ENCODE measurements at regions not wholly inside any gene's neighbourhood (a gene's known extent, or its start where the extent isn't known, plus 50 kb on each side); places are given as distances from the start of the nearest gene placed in this dataset.
"Not testable (repeated sequence)": the region's sequence is repeated elsewhere in the genome, so short reads cannot be mapped to it uniquely, and the experiment has no call there.

DNA sequence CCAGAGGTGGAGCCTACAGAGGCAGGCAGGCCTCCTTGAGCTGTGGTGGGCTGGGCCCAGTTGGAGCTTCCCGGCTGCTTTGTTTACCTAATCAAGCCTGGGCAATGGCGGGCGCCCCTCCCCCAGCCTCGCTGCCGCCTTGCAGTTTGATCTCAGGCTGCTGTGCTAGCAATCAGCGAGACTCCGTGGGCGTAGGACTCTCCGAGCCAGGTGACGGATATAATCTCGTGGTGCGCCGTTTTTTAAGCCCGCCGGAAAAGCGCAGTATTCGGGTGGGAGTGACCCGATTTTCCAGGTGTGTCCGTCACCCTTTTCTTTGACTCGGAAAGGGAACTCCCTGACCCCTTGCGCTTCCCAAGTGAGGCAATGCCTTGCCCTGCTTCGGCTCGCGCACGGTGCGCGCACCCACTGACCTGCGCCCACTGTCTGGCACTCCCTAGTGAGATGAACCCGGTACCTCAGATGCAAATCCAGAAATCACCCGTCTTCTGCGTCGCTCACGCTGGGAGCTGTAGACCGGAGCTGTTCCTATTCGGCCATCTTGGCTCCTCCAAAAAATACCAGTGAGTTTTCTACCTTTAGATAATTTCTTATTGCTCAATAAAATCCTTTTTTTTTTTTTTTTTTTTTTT is 118.5 kb upstream of the TBC1D5 start:
- H3K4me1 Mint-ChIP-seq (ENCODE audit: low read depth); H3K4me3 Mint-ChIP-seq; H3K27ac Mint-ChIP-seq; intact Hi-C loops (cut with micrococcal nuclease); H3K27me3 Mint-ChIP-seq; H3K36me3 Mint-ChIP-seq (ENCODE audit: low read depth): not testable (repeated sequence)
- peaks cover 28% of the 10 kb centered on the region for H3K9me3 Mint-ChIP-seq

DNA sequence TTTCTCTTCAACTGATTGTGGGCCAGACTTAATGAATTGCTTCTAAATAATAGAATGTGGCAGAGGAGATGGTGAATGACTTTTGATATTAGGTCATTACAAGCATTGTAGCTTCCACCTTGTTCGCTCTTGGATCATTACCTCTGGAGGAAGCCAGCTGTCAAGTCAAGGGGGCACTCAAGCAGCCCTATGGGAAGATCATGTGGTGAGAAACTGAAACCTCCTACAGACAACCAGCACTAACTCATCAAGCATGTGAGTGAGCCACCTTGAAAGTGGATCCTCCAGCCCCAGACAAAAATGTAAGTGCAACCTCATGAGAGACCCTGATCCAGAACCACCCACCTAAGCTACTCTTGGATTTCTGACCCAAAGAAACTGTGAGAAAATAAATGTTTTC is 109.8 kb upstream of the TBC1D5 start:
- Mint-ChIP-seq H3K27ac (no peak overlapping the region), H3K9me3 (peaks cover 9% of the 10 kb centered on the region), H3K4me3 (no peak overlapping the region), H3K36me3 (ENCODE audit: low read depth) (no peaks in the 10 kb centered on the region), H3K27me3 (no peaks in the 10 kb centered on the region), H3K4me1 (ENCODE audit: low read depth) (peaks cover 3% of the 10 kb centered on the region)
- intact Hi-C loops (cut with micrococcal nuclease) = no loop called here

DNA sequence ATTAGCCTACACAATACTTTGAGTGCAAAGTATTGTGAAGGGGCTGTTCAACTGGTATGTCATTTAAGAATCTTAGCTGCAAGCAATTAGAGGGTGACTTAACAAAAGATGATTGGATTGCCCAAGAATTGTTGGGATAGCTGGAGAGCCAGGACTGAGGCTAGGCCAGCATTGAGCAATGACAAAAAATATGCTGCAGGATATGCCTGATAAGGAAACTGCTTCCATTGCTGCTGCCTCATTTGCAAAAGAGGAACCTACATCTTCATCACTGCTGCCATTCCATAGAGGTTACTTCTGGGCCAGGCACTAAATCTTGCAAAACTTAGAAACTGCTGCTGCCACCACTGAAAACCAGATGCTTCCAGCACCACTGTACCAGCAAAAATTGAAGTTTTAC is 108.0 kb upstream of the TBC1D5 start:
- Mint-ChIP-seq H3K9me3 (no peaks in the 10 kb centered on the region), H3K4me1 (ENCODE audit: low read depth) (peaks cover 3% of the 10 kb centered on the region), H3K36me3 (ENCODE audit: low read depth) (no peaks in the 10 kb centered on the region), H3K27ac (no peak overlapping the region), H3K27me3 (no peaks in the 10 kb centered on the region), H3K4me3 (no peak overlapping the region)
- intact Hi-C loops (cut with micrococcal nuclease) = no loop called here

DNA sequence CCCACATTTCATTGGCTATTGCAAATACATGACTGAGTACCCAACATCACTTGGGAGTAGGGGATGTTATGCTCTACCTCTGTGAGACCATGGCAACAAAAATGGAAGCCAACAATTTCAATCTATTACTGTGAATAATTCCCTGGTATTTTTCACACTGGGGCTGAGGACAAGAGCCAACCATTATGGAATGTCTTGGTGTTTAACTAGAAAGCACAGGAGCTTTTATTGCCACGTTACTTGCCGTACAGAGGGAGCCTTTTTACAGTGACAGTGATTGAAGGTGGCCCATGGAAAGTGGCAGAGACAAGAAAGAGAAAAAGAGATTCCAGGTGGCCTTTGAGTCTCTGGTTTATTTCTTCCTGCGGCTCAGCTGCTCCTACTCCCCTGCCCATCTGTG is 105.7 kb upstream of the TBC1D5 start:
- H3K4me3 Mint-ChIP-seq = no peak overlapping the region
- no peaks in the 10 kb centered on the region for H3K36me3 Mint-ChIP-seq (ENCODE audit: low read depth)
- intact Hi-C loops (cut with micrococcal nuclease) = no loop called here
- H3K27ac Mint-ChIP-seq = no peak overlapping the region
- H3K4me1 Mint-ChIP-seq (ENCODE audit: low read depth) = peaks cover 9% of the 10 kb centered on the region
- H3K27me3 Mint-ChIP-seq = no peaks in the 10 kb centered on the region
- no peaks in the 10 kb centered on the region for H3K9me3 Mint-ChIP-seq

DNA sequence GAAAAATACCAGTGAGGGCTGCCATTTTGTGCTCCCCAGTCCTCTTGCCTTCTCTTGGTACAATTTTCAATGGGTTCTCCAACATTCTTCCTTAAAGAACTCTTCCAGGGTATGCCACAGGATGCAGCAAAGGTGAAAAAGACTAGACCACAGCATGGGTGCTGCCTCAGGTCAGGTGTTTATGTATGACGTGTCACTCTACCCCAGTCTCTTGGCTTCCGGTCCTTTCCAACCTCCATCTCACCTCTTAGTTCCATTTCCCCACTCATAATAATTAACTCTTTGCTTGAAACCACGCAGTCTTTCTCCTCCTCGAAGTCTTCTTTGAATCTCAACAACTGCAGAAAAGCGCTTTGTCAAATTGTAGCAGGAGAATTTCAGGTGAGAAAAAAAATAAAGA is 104.7 kb upstream of the TBC1D5 start:
- Mint-ChIP-seq H3K27ac (no peak overlapping the region), H3K4me3 (no peak overlapping the region), H3K9me3 (no peaks in the 10 kb centered on the region), H3K36me3 (ENCODE audit: low read depth) (no peaks in the 10 kb centered on the region), H3K27me3 (no peaks in the 10 kb centered on the region), H3K4me1 (ENCODE audit: low read depth) (peaks cover 9% of the 10 kb centered on the region)
- intact Hi-C loops (cut with micrococcal nuclease) = no loop called here

DNA sequence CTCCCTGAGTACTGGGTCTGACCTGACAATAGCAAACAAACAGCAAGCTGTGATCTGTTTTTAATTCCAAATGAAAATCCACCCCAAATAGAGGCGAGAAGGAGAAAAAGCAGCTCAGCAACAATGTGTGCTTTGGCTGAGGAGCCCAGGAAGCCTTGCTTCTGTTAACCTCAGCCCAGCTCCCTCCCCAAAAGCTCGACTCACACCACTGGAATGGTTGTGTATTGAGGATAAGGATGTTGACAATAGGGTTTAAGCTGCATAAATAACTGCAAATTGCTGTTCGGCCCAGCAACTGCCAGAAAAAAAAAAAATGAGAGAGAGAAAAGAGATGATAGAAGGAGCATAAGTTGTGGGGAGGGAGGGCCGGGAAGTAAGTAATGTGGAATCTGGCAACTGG is 104.0 kb upstream of the TBC1D5 start:
- no peak overlapping the region for H3K27ac Mint-ChIP-seq
- peaks cover 9% of the 10 kb centered on the region for H3K4me1 Mint-ChIP-seq (ENCODE audit: low read depth)
- intact Hi-C loops (cut with micrococcal nuclease) = no loop called here
- no peaks in the 10 kb centered on the region for H3K27me3 Mint-ChIP-seq
- H3K36me3 Mint-ChIP-seq (ENCODE audit: low read depth) = no peaks in the 10 kb centered on the region
- H3K9me3 Mint-ChIP-seq = no peaks in the 10 kb centered on the region
- no peak overlapping the region for H3K4me3 Mint-ChIP-seq

DNA sequence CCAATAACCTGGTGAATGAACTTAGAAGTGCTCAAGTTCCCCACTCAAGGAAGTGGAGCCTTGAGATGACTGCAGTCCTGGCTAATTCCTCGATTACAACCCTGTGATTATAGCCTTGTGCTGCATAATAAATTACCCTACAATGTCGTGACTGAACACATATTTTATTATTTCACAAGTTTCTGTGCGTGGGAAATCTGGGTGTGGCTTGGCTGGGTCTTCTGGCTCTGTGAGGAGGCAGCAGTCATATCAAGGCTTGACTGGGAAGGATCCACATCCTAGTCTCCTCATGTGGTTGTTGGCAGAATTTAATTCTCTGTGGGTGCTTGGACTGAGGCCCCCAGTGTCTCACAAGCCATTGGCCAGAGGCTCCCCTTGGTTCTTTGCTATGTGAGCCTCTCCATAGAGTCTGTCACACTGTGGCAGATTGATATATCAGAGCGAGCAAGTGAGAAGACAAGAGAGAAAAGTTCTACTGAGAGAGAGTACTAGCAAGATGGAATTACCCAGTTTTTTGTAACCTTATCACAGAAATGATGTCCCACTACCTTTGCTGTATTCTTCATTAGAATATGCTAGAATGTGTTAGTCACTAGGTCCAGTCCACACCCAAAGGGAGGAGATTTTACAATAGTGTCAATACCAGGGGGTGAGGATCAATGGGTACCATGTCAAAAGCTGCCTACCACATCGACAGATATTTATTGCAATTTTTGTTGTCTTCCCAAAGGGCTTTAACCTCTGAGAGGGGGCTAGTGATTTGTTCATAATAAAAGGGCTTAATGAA is 102.8 kb upstream of the TBC1D5 start:
- no peak overlapping the region for H3K27ac Mint-ChIP-seq
- H3K4me1 Mint-ChIP-seq (ENCODE audit: low read depth) = peaks cover 5% of the 10 kb centered on the region
- no peak overlapping the region for H3K4me3 Mint-ChIP-seq
- H3K27me3 Mint-ChIP-seq = no peaks in the 10 kb centered on the region
- no peaks in the 10 kb centered on the region for H3K36me3 Mint-ChIP-seq (ENCODE audit: low read depth)
- no peaks in the 10 kb centered on the region for H3K9me3 Mint-ChIP-seq
- intact Hi-C loops (cut with micrococcal nuclease) = no loop called here

DNA sequence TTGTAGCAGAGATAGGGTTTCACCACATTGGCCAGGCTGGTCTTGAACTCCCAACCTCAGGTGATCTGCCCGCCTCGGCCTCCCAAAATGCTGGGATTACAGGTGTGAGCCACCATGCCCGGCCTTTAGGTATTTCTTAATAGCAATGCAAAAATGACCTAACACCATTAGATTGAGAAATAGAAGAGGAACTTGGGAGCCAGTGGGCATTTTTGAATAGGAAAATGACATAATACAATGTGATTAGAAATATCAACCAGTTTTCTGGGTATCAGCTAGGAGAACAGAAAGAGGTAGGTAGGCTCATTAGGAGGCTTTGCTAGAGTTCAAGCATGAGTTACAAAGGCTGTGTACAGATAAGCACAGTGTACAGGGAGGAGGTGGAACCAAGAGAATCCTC is 101.8 kb upstream of the TBC1D5 start:
- no peaks in the 10 kb centered on the region for H3K9me3 Mint-ChIP-seq
- H3K36me3 Mint-ChIP-seq (ENCODE audit: low read depth) = no peaks in the 10 kb centered on the region
- H3K27ac Mint-ChIP-seq = no peak overlapping the region
- H3K4me1 Mint-ChIP-seq (ENCODE audit: low read depth) = peaks cover 5% of the 10 kb centered on the region
- no peak overlapping the region for H3K4me3 Mint-ChIP-seq
- H3K27me3 Mint-ChIP-seq = no peaks in the 10 kb centered on the region
- intact Hi-C loops (cut with micrococcal nuclease) = no loop called here

DNA sequence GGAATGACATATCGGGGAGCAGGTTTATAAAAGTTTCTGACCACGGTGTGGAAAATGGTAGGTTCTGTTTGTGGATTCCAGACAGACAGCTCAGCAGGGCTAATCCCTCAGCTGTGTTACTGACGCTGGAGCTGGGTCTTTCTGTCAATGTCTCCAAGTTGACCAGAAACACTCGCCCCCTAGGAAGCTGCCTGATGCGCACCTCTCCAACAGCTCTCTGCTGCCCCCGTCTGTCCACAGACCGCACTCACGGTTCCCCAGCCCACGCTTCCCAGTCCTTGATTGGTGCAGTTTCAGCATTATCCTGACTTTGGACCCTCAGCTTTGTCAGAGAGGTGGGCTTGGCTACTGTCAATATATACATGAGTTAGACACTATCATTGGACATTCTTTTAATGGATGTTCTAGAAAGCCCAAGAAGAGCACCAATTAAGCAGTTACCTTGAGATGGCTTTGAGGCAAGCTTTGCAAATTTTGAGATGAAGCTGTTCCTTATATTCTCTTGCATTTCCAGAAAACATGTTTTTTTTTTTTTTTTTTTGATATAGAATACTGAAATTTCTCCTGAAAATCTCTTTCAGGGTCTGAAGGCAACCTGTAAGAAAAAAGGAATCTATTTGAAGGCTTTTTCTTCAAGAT is 98.9 kb upstream of the TBC1D5 start:
- H3K27ac Mint-ChIP-seq = no peak overlapping the region
- H3K4me1 Mint-ChIP-seq (ENCODE audit: low read depth) = peaks cover 5% of the 10 kb centered on the region
- intact Hi-C loops (cut with micrococcal nuclease) = loop anchor here (1.0 to 2.0 kb wide), 3 partner anchors 197 to 583 kb away; no protein-coding TSS in a partner anchor
- H3K4me3 Mint-ChIP-seq = no peak overlapping the region
- H3K27me3 Mint-ChIP-seq = no peaks in the 10 kb centered on the region
- no peaks in the 10 kb centered on the region for H3K9me3 Mint-ChIP-seq
- no peaks in the 10 kb centered on the region for H3K36me3 Mint-ChIP-seq (ENCODE audit: low read depth)

DNA sequence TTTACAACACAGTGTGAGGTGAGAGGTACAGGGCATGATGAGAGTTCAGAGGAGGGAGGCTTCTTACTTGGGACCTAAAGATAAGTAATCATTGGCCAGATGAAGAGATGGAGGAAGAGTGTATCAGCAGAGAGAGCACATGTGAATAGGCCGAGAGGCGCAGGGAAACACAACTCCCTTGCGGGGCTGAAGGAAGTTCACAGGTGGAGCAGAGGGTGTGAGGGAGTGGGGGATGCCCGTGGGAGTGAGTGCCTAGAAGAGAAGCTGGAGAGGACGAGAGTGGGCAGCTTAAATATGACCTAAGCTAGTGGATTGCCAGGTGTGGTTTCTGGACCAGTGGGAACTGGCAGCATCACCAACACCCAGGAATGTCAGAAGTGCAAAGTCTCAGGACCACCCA is 98.2 kb upstream of the TBC1D5 start:
- no peak overlapping the region for H3K27ac Mint-ChIP-seq
- H3K36me3 Mint-ChIP-seq (ENCODE audit: low read depth) = no peaks in the 10 kb centered on the region
- H3K9me3 Mint-ChIP-seq = no peaks in the 10 kb centered on the region
- peaks cover 5% of the 10 kb centered on the region for H3K4me1 Mint-ChIP-seq (ENCODE audit: low read depth)
- H3K4me3 Mint-ChIP-seq = no peak overlapping the region
- no peaks in the 10 kb centered on the region for H3K27me3 Mint-ChIP-seq
- intact Hi-C loops (cut with micrococcal nuclease) = loop anchor here (1.0 to 2.0 kb wide), 3 partner anchors 196 to 582 kb away; no protein-coding TSS in a partner anchor

DNA sequence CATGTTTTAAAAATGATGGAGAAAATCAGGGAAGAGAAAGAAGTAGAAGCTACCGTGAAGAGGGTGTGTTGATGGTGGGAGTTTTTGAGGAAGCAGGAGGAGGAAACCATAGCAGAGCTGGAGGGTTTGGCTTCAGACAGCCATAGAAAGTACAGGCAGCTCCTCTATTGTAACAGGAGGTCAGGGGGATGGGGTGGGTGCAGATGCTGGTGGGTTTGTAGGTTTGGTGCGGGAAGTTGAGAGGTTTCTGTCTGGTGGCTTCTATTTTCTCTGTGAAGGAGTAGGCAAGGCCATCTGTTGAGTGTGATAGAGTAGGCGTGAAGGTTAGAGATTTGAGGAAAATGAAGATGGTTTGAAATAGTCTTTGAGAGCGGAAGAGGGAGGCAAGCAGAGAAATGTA is 97.7 kb upstream of the TBC1D5 start:
- intact Hi-C loops (cut with micrococcal nuclease) = loop anchor here (2.0 kb wide), 2 partner anchors 195 to 581 kb away; no protein-coding TSS in a partner anchor
- no peak overlapping the region for H3K27ac Mint-ChIP-seq

DNA sequence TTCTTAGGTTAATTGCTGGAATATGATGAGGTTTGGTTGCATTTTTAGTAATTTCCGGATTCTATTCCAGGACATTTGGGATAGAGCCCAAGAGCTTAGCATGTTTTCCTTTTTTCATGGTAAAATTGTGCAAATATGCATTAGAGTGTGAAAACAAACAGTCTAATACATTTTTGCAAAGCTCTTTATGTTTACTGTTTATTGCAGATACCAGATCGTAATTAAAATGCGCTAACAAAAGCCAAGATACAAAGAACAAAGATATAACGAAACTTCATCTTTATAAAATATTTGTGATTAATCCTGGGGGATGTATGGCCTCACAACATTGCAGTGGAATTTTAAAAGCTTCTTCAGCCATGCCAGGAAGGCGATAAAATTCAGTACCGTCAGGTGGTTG is 94.5 kb upstream of the TBC1D5 start:
- H3K27ac Mint-ChIP-seq = no peak overlapping the region
- no peaks in the 10 kb centered on the region for H3K27me3 Mint-ChIP-seq
- H3K36me3 Mint-ChIP-seq (ENCODE audit: low read depth) = no peaks in the 10 kb centered on the region
- no peaks in the 10 kb centered on the region for H3K9me3 Mint-ChIP-seq
- H3K4me3 Mint-ChIP-seq = no peak overlapping the region
- intact Hi-C loops (cut with micrococcal nuclease) = loop anchor here (10.0 kb wide), 1 partner anchor 72 kb away; no protein-coding TSS in a partner anchor
- peaks cover 5% of the 10 kb centered on the region for H3K4me1 Mint-ChIP-seq (ENCODE audit: low read depth)

More for the DNA sequence above, 97.7 kb upstream of the TBC1D5 start:
- H3K36me3 Mint-ChIP-seq (ENCODE audit: low read depth) = no peaks in the 10 kb centered on the region
- no peak overlapping the region for H3K4me3 Mint-ChIP-seq
- H3K4me1 Mint-ChIP-seq (ENCODE audit: low read depth) = peaks cover 5% of the 10 kb centered on the region
- no peaks in the 10 kb centered on the region for H3K27me3 Mint-ChIP-seq
- H3K9me3 Mint-ChIP-seq = no peaks in the 10 kb centered on the region

DNA sequence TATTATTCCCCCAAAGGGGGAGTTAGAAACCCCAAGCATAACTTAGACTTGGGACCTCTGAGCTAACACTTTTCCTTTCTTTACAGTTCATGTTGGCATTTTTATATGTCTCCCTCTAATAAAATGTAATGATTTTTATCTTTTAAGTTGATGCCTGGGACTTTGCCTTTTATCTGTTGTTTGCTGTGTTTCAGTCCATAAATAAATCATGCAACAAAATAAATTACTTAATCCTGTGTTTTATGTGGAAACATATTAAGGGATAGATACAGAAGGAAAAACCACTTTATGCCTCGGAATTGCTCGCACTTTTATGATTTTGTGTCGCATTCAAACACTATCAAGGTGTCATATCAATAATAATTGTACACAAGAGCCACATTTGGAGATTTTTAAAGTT is 93.7 kb upstream of the TBC1D5 start:
- H3K27me3 Mint-ChIP-seq = no peaks in the 10 kb centered on the region
- H3K4me3 Mint-ChIP-seq = no peak overlapping the region
- H3K36me3 Mint-ChIP-seq (ENCODE audit: low read depth) = no peaks in the 10 kb centered on the region
- H3K27ac Mint-ChIP-seq = no peak overlapping the region
- intact Hi-C loops (cut with micrococcal nuclease) = loop anchor here (10.0 kb wide), 1 partner anchor 71 kb away; no protein-coding TSS in a partner anchor
- H3K4me1 Mint-ChIP-seq (ENCODE audit: low read depth) = peaks cover 7% of the 10 kb centered on the region
- no peaks in the 10 kb centered on the region for H3K9me3 Mint-ChIP-seq
